SK-N-SH (cell line): ENCODE measurements at regions not wholly inside any gene's neighbourhood (a gene's known extent, or its start where the extent isn't known, plus 50 kb on each side); places are given as distances from the start of the nearest gene placed in this dataset.

Source experiments
- CTCF ChIP-seq: fragments of 200-600 bp; sonication (generic); IDR thresholded peaks from 2 replicates; pipeline ENCODE4 v1.6.1; 2017; ENCODE audit warnings: antibody characterized with exemption, mild to moderate bottlenecking, moderate library complexity
- EP300 ChIP-seq, 2 experiments: IDR thresholded peaks; 2 replicates each; pipeline versions ENCODE4 v1.4.0 to v1.6.1; 2012; ENCODE audit warnings: borderline replicate concordance in 1 of 2, low read depth in 1 of 2, low read length in 1 of 2
- EZH2phosphoT487 ChIP-seq: fragments of 200-600 bp; sonication (generic); IDR thresholded peaks from 2 replicates; pipeline ENCODE4 v1.6.1; 2017; ENCODE audit warnings: low read depth, mixed run types, mild to moderate bottlenecking, antibody characterized with exemption, moderate library complexity, borderline replicate concordance
- MEF2A ChIP-seq: IDR thresholded peaks from 2 replicates; pipeline ENCODE4 v1.4.0; 2012; ENCODE audit warnings: low read depth, borderline replicate concordance
- NFIC ChIP-seq: IDR thresholded peaks from 2 replicates; pipeline ENCODE4 v1.4.0; 2012; ENCODE audit warnings: borderline replicate concordance
- POLR2AphosphoS5 ChIP-seq: IDR thresholded peaks from 2 replicates; pipeline ENCODE4 v1.6.1; 2012; ENCODE audit warnings: low read depth, low read length
- RFX5 ChIP-seq: IDR thresholded peaks from 2 replicates; pipeline ENCODE4 v1.6.1; 2012; ENCODE audit warnings: mild to moderate bottlenecking, improper control_type of control experiment, low read length
- SIN3A ChIP-seq: IDR thresholded peaks from 2 replicates; pipeline ENCODE4 v1.6.1; 2012; ENCODE audit warnings: low read depth, mild to moderate bottlenecking, low read length, moderate library complexity, borderline replicate concordance
- TF ChIP-seq, protein P1 (sequence below): IDR thresholded peaks from 2 replicates; pipeline ENCODE4; 2012
- TF ChIP-seq, protein P2 (sequence below): fragments of 150-350 bp; IDR thresholded peaks from 2 replicates; pipeline ENCODE4 v1.6.1; 2016; ENCODE audit warnings: mild to moderate bottlenecking, low read depth, low read length

GRCh38 chr10:107427016-107427415 lies 262.5 kb upstream of the SORCS1 start:
- TF ChIP-seq CTCF (no peak), POLR2AphosphoS5 (no peak), RFX5 (no peak), SIN3A (no peak), MEF2A (no peak), EZH2phosphoT487 (no peak), NFIC (no peak), EP300 (IDR thresholded peaks at IDR 0.05; ENCODE audit: borderline replicate concordance in 1 of 2, low read depth in 1 of 2, low read length in 1 of 2) (no peak)
- TF ChIP-seq, protein P1, sequence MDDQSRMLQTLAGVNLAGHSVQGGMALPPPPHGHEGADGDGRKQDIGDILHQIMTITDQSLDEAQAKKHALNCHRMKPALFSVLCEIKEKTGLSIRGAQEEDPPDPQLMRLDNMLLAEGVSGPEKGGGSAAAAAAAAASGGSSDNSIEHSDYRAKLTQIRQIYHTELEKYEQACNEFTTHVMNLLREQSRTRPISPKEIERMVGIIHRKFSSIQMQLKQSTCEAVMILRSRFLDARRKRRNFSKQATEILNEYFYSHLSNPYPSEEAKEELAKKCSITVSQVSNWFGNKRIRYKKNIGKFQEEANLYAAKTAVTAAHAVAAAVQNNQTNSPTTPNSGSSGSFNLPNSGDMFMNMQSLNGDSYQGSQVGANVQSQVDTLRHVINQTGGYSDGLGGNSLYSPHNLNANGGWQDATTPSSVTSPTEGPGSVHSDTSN, result no peak
- TF ChIP-seq, protein P2, sequence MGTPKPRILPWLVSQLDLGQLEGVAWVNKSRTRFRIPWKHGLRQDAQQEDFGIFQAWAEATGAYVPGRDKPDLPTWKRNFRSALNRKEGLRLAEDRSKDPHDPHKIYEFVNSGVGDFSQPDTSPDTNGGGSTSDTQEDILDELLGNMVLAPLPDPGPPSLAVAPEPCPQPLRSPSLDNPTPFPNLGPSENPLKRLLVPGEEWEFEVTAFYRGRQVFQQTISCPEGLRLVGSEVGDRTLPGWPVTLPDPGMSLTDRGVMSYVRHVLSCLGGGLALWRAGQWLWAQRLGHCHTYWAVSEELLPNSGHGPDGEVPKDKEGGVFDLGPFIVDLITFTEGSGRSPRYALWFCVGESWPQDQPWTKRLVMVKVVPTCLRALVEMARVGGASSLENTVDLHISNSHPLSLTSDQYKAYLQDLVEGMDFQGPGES, result no peak
